Smooth muscle cell (in vitro differentiated cells): ENCODE measurements at regions not wholly inside any gene's neighbourhood (a gene's known extent, or its start where the extent isn't known, plus 50 kb on each side); places are given as distances from the start of the nearest gene placed in this dataset.

ENCODE experiments used
- DNase-seq: peaks from one replicate; lab custom pipeline; 2025; ENCODE audit not compliant: unreplicated experiment; lab: John Stamatoyannopoulos, UW
- H2AFZ ChIP-seq: fragments of 200-600 bp; sonication (generic); 2 replicates; pipeline ENCODE4 v1.6.0; 2016; ENCODE audit warnings: antibody characterized with exemption, low read depth, mild to moderate bottlenecking
- H3F3A ChIP-seq: fragments of 200-600 bp; sonication (generic); 2 replicates; pipeline ENCODE4 v1.6.0; 2017; ENCODE audit warnings: antibody characterized with exemption, low read depth
- H3K27ac ChIP-seq: fragments of 200-600 bp; sonication (generic); 2 replicates; pipeline ENCODE4 v1.5.1; 2016; ENCODE audit warnings: low read depth, mild to moderate bottlenecking
- H3K27me3 ChIP-seq: fragments of 200-600 bp; sonication (generic); 2 replicates; pipeline ENCODE4 v1.6.1; 2016; ENCODE audit warnings: low read depth, mild to moderate bottlenecking
- H3K36me3 ChIP-seq: fragments of 200-600 bp; sonication (generic); 2 replicates; pipeline ENCODE4 v1.5.1; 2016; ENCODE audit warnings: low read depth
- H3K4me1 ChIP-seq: fragments of 200-600 bp; sonication (generic); 2 replicates; pipeline ENCODE4 v1.5.1; 2016; ENCODE audit warnings: low read depth
- H3K4me2 ChIP-seq: fragments of 200-600 bp; sonication (generic); 2 replicates; pipeline ENCODE4 v1.6.0; 2016; ENCODE audit warnings: mild to moderate bottlenecking
- H3K4me3 ChIP-seq: fragments of 200-600 bp; sonication (generic); 2 replicates; pipeline ENCODE4 v1.5.1; 2016; ENCODE audit warnings: mild to moderate bottlenecking
- H3K79me2 ChIP-seq: fragments of 200-600 bp; sonication (generic); 2 replicates; pipeline ENCODE4 v1.6.0; 2016; ENCODE audit warnings: low read depth, mild to moderate bottlenecking
- H3K9ac ChIP-seq: fragments of 200-600 bp; sonication (generic); 2 replicates; pipeline ENCODE4 v1.6.0; 2016; ENCODE audit warnings: low read depth
- H3K9me3 ChIP-seq: fragments of 200-600 bp; sonication (generic); replicated peaks from 2 replicates; pipeline ENCODE4 v1.5.1; 2016; ENCODE audit warnings: low read depth
- H4K20me1 ChIP-seq: fragments of 200-600 bp; sonication (generic); 2 replicates; pipeline ENCODE4 v1.6.0; 2016; ENCODE audit warnings: low read depth
- WGBS: methylation state at CpG from one replicate; pipeline ENCODE4 v1.1.7; 2016; ENCODE audit warnings: low lambda C conversion rate; 5-methylcytosine and 5-hydroxymethylcytosine counted together
- TF ChIP-seq, protein P1 (sequence below): fragments of 200-600 bp; sonication (generic); IDR thresholded peaks from 2 replicates; pipeline ENCODE4 v1.5.1; 2017; ENCODE audit warnings: borderline replicate concordance, mild to moderate bottlenecking, antibody characterized with exemption; ENCODE audit not compliant: insufficient read depth, poor library complexity, severe bottlenecking

DNA sequence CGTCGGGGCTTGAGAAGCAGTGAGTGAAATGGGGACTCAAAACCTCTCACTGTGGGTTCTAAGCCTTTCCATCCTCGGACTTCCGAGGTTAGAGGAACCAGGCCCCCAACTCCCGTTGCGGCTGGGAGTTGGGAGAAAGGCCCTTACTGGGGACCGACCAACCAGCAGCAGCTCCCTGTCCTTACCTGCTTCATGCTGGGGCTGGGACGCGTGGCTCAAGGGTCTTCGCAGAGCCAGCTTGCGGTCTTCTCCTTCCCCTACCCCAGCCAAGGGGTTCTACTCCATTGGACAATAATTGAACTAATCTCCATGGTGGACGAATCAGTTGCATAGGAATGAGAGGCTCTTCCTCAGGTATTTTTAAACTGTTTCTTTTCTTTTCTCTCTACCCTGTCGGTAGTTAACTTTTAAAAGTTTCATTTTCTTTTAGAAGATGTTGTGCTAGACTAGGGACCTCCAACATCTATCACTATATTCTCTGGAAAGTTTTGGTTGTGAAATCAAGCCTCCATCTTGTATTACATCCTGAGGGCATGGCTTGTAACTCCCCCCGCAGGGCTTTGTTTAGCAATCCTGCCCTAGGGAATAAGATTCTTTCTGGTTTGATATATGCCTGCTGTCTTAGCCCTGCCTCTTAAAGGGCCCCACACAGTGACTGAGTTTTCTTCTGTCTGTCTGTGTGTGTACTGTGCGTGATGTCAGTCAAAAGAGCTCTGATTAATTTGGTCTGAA lies 1027.1 kb upstream of the PCDH9 start:
- Histone ChIP-seq H3F3A (no peaks in the 10 kb centered on the region), H3K36me3 (no peaks in the 10 kb centered on the region), H3K79me2 (no peaks in the 10 kb centered on the region), H3K27me3 (no peaks in the 10 kb centered on the region), H3K27ac (no peak overlapping the region), H3K9me3 (no peaks in the 10 kb centered on the region), H3K4me3 (no peak overlapping the region), H2AFZ (no peak overlapping the region), H3K4me2 (no peak overlapping the region), H3K9ac (no peak overlapping the region), H4K20me1 (no peaks in the 10 kb centered on the region), H3K4me1 (no peaks in the 10 kb centered on the region)
- WGBS: 95% methylated on average over 15 of the region's 15 CpGs
- TF ChIP-seq, protein P1, sequence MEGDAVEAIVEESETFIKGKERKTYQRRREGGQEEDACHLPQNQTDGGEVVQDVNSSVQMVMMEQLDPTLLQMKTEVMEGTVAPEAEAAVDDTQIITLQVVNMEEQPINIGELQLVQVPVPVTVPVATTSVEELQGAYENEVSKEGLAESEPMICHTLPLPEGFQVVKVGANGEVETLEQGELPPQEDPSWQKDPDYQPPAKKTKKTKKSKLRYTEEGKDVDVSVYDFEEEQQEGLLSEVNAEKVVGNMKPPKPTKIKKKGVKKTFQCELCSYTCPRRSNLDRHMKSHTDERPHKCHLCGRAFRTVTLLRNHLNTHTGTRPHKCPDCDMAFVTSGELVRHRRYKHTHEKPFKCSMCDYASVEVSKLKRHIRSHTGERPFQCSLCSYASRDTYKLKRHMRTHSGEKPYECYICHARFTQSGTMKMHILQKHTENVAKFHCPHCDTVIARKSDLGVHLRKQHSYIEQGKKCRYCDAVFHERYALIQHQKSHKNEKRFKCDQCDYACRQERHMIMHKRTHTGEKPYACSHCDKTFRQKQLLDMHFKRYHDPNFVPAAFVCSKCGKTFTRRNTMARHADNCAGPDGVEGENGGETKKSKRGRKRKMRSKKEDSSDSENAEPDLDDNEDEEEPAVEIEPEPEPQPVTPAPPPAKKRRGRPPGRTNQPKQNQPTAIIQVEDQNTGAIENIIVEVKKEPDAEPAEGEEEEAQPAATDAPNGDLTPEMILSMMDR: no peak
- DNase-seq: no peak

DNA sequence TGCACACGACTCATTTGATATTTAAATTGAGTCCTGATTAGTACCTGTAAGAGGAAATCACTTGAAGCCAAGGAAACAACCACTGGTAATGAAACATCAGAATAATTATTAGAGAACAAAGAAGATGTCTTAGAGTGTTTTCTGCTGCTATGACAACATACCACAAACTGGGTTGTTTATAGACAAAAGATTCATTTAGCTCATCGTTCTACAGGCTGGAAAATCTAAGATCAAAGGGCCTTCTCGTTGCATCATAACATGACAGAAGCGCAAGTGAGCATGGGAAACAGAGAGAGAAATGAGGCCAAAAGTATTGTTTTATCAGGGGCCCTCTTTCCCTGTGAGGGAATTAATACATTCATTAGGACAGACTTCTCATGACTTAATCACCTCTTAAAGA lies 1024.0 kb upstream of the PCDH9 start:
- H2AFZ ChIP-seq: no peak overlapping the region

DNA sequence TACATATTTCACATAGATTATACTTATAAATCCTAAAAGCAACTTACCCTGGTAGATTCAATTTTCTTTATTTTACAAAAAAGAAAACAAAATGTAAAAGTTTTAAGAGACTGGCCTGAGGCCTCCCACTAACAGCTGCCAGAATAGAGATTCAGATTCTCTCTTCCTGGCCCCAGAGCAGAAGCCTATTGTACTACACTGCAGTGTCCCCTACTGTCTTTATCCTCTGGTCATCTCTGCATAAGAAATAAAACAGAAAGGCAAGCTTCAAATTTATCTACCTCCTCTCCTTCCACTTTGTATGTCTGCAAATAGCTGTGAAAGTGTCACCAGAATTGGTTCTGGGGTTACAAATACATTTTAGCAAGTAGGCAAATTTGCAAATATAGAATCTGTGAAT lies 1004.1 kb upstream of the PCDH9 start:
- H3K27me3 ChIP-seq: no peaks in the 10 kb centered on the region
- H4K20me1 ChIP-seq: no peaks in the 10 kb centered on the region
- H3K36me3 ChIP-seq: no peaks in the 10 kb centered on the region
- TF ChIP-seq, protein P1: no peak
- no peak overlapping the region for H3K4me3 ChIP-seq
- H3K4me1 ChIP-seq: no peaks in the 10 kb centered on the region
- no peaks in the 10 kb centered on the region for H3K9me3 ChIP-seq
- H2AFZ ChIP-seq: no peak overlapping the region
- H3K27ac ChIP-seq: no peak overlapping the region
- H3K79me2 ChIP-seq: no peaks in the 10 kb centered on the region
- H3K9ac ChIP-seq: no peak overlapping the region
- no peak for DNase-seq
- no peak overlapping the region for H3K4me2 ChIP-seq
- no peaks in the 10 kb centered on the region for H3F3A ChIP-seq

More for the DNA sequence above, 1024.0 kb upstream of the PCDH9 start:
- Histone ChIP-seq H3K4me2 (no peak overlapping the region), H4K20me1 (no peaks in the 10 kb centered on the region), H3F3A (no peaks in the 10 kb centered on the region), H3K36me3 (no peaks in the 10 kb centered on the region), H3K9me3 (no peaks in the 10 kb centered on the region), H3K4me1 (no peaks in the 10 kb centered on the region), H3K79me2 (no peaks in the 10 kb centered on the region), H3K27me3 (no peaks in the 10 kb centered on the region), H3K9ac (no peak overlapping the region), H3K27ac (no peak overlapping the region), H3K4me3 (no peak overlapping the region)
- TF ChIP-seq, protein P1: no peak
- 78% methylated on average over 4 of the region's 4 CpGs for WGBS
- no peak for DNase-seq
